Activated CD4-positive, alpha-beta T cell treated with anti-CD3 and anti-CD28 coated beads, Interleukin-2, amount 10 ng/mL, durations not matched to agents 24 days and 14 days (primary cell): ENCODE measurements at regions not wholly inside any gene's neighbourhood (a gene's known extent, or its start where the extent isn't known, plus 50 kb on each side); places are given as distances from the start of the nearest gene placed in this dataset.
A peak's percentile ranks its signal among the peaks of the same experiment; 100 is the strongest.
"Not testable (repeated sequence)": the region's sequence is repeated elsewhere in the genome, so short reads cannot be mapped to it uniquely, and the experiment has no call there.

Source experiments
- DNase-seq: peaks from one replicate; pipeline ENCODE4 v3.0.0; 2022
- H3K27ac Mint-ChIP-seq: one replicate; pipeline ENCODE4 v1.8.0; 2022; ENCODE audit warnings: mild to moderate bottlenecking, mixed read lengths
- H3K27me3 Mint-ChIP-seq: one replicate; pipeline ENCODE4 v1.8.0; 2022; ENCODE audit warnings: mixed read lengths
- H3K36me3 Mint-ChIP-seq: one replicate; pipeline ENCODE4 v1.8.0; 2022; ENCODE audit warnings: low read depth, mild to moderate bottlenecking, mixed read lengths
- H3K4me1 Mint-ChIP-seq: one replicate; pipeline ENCODE4 v1.8.0; 2021; ENCODE audit warnings: mixed read lengths
- H3K4me3 Mint-ChIP-seq: one replicate; pipeline ENCODE4 v1.8.0; 2022; ENCODE audit warnings: mild to moderate bottlenecking, moderate library complexity, mixed read lengths
- H3K9me3 Mint-ChIP-seq: one replicate; pipeline ENCODE4 v1.8.0; 2021; ENCODE audit warnings: mixed read lengths
- intact Hi-C: fragments of 100-400 bp; cut with micrococcal nuclease; formaldehyde crosslinking; loops from one replicate; pipeline ENCODE4 v1.15.1; 2023

GRCh38 chr2:195338856-195339255 is 318.2 kb upstream of the SLC39A10 start:
- Mint-ChIP-seq H3K9me3 (peaks cover 22% of the 10 kb centered on the region), H3K27me3 (no peaks in the 10 kb centered on the region), H3K36me3 (peaks cover 3% of the 10 kb centered on the region), H3K4me3 (no peak overlapping the region), H3K4me1 (peaks cover 10% of the 10 kb centered on the region), H3K27ac (no peak overlapping the region)
- DNase-seq: no peak
- intact Hi-C loops: no loop called here

GRCh38 chr2:195337597-195337996 is 319.4 kb upstream of the SLC39A10 start:
- Mint-ChIP-seq H3K36me3 (peaks cover 6% of the 10 kb centered on the region), H3K27ac (no peak overlapping the region), H3K27me3 (no peaks in the 10 kb centered on the region), H3K9me3 (peaks cover 18% of the 10 kb centered on the region), H3K4me1 (peaks cover 10% of the 10 kb centered on the region), H3K4me3 (no peak overlapping the region)
- no peak for DNase-seq
- intact Hi-C loops: no loop called here

- Mint-ChIP-seq H3K4me3 (no peak overlapping the region), H3K9me3 (peaks cover 15% of the 10 kb centered on the region)
- intact Hi-C loops: no loop called here
These were observed 323.2 kb upstream of the SLC39A10 start for GRCh38 chr2:195333869-195334268.

GRCh38 chr2:195331966-195332365 is 325.1 kb upstream of the SLC39A10 start:
- H3K4me1 Mint-ChIP-seq: no peaks in the 10 kb centered on the region

More at GRCh38 chr2:195333869-195334268, 323.2 kb upstream of the SLC39A10 start:
- DNase-seq: no peak
- no peaks in the 10 kb centered on the region for H3K27me3 Mint-ChIP-seq
- H3K27ac Mint-ChIP-seq: no peak overlapping the region
- H3K4me1 Mint-ChIP-seq: peaks cover 8% of the 10 kb centered on the region
- peaks cover 9% of the 10 kb centered on the region for H3K36me3 Mint-ChIP-seq

GRCh38 chr2:195331129-195331528 is 325.9 kb upstream of the SLC39A10 start:
- no peak for DNase-seq
- no peaks in the 10 kb centered on the region for H3K4me1 Mint-ChIP-seq
- H3K36me3 Mint-ChIP-seq: peaks cover 9% of the 10 kb centered on the region
- H3K4me3 Mint-ChIP-seq: no peak overlapping the region
- H3K27ac Mint-ChIP-seq: no peak overlapping the region
- peaks cover 5% of the 10 kb centered on the region for H3K9me3 Mint-ChIP-seq
- intact Hi-C loops: no loop called here
- H3K27me3 Mint-ChIP-seq: no peaks in the 10 kb centered on the region

More at GRCh38 chr2:195331966-195332365, 325.1 kb upstream of the SLC39A10 start:
- Mint-ChIP-seq H3K36me3 (peaks cover 9% of the 10 kb centered on the region), H3K27ac (no peak overlapping the region), H3K27me3 (no peaks in the 10 kb centered on the region), H3K9me3 (peaks cover 11% of the 10 kb centered on the region), H3K4me3 (no peak overlapping the region)
- intact Hi-C loops: no loop called here
- no peak for DNase-seq

- H3K4me1 Mint-ChIP-seq: no peaks in the 10 kb centered on the region
- H3K9me3 Mint-ChIP-seq: peaks cover 5% of the 10 kb centered on the region
- H3K36me3 Mint-ChIP-seq: peaks cover 9% of the 10 kb centered on the region
- no peaks in the 10 kb centered on the region for H3K27me3 Mint-ChIP-seq
- H3K27ac Mint-ChIP-seq: no peak overlapping the region
- intact Hi-C loops: no loop called here
- DNase-seq: no peak
- H3K4me3 Mint-ChIP-seq: no peak overlapping the region
These were observed 326.5 kb upstream of the SLC39A10 start for GRCh38 chr2:195330513-195330956.

GRCh38 chr2:195329784-195330183 is 327.2 kb upstream of the SLC39A10 start:
- H3K4me3 Mint-ChIP-seq, H3K4me1 Mint-ChIP-seq, H3K27me3 Mint-ChIP-seq, intact Hi-C loops, H3K36me3 Mint-ChIP-seq, H3K27ac Mint-ChIP-seq, DNase-seq: not testable (repeated sequence)
- peaks cover 11% of the 10 kb centered on the region for H3K9me3 Mint-ChIP-seq

- intact Hi-C loops: no loop called here
These were observed 330.5 kb upstream of the SLC39A10 start for GRCh38 chr2:195326537-195326936.

GRCh38 chr2:195322324-195322723 is 334.7 kb upstream of the SLC39A10 start:
- no peak for DNase-seq
- H3K9me3 Mint-ChIP-seq: peaks cover 15% of the 10 kb centered on the region
- intact Hi-C loops: no loop called here
- no peak overlapping the region for H3K4me3 Mint-ChIP-seq
- H3K4me1 Mint-ChIP-seq: peaks cover 10% of the 10 kb centered on the region
- no peaks in the 10 kb centered on the region for H3K27me3 Mint-ChIP-seq
- H3K27ac Mint-ChIP-seq: no peak overlapping the region
- no peaks in the 10 kb centered on the region for H3K36me3 Mint-ChIP-seq

More at GRCh38 chr2:195326537-195326936, 330.5 kb upstream of the SLC39A10 start:
- no peaks in the 10 kb centered on the region for H3K27me3 Mint-ChIP-seq
- H3K36me3 Mint-ChIP-seq: peaks cover 3% of the 10 kb centered on the region
- no peak overlapping the region for H3K4me3 Mint-ChIP-seq
- H3K4me1 Mint-ChIP-seq: no peaks in the 10 kb centered on the region
- H3K27ac Mint-ChIP-seq: no peak overlapping the region
- no peak for DNase-seq
- peaks cover 15% of the 10 kb centered on the region for H3K9me3 Mint-ChIP-seq

- peaks cover 14% of the 10 kb centered on the region for H3K9me3 Mint-ChIP-seq
- no peaks in the 10 kb centered on the region for H3K27me3 Mint-ChIP-seq
- no peak overlapping the region for H3K27ac Mint-ChIP-seq
- peaks cover 10% of the 10 kb centered on the region for H3K4me1 Mint-ChIP-seq
- DNase-seq: no peak
- no peak overlapping the region for H3K4me3 Mint-ChIP-seq
- intact Hi-C loops: no loop called here
- H3K36me3 Mint-ChIP-seq: no peaks in the 10 kb centered on the region
These were observed 336.5 kb upstream of the SLC39A10 start for GRCh38 chr2:195320413-195320973.

GRCh38 chr2:195319548-195320412 is 337.2 kb upstream of the SLC39A10 start:
- peaks cover 8% of the 10 kb centered on the region for H3K9me3 Mint-ChIP-seq
- H3K27ac Mint-ChIP-seq: no peak overlapping the region
- no peaks in the 10 kb centered on the region for H3K36me3 Mint-ChIP-seq
- H3K27me3 Mint-ChIP-seq: no peaks in the 10 kb centered on the region
- no peak overlapping the region for H3K4me3 Mint-ChIP-seq
- H3K4me1 Mint-ChIP-seq: peaks cover 10% of the 10 kb centered on the region
- intact Hi-C loops: loop anchor here (2.0 to 5.0 kb wide), 4 partner anchors 341 to 772 kb away; no protein-coding TSS in a partner anchor
- DNase-seq: no peak

- intact Hi-C loops: loop anchor here (2.0 to 5.0 kb wide), 4 partner anchors 342 to 772 kb away; no protein-coding TSS in a partner anchor
- H3K9me3 Mint-ChIP-seq: peaks cover 5% of the 10 kb centered on the region
These were observed 337.9 kb upstream of the SLC39A10 start for GRCh38 chr2:195319112-195319460.

GRCh38 chr2:195318440-195319111 is 338.4 kb upstream of the SLC39A10 start:
- Mint-ChIP-seq H3K9me3 (peaks cover 4% of the 10 kb centered on the region), H3K27me3 (no peaks in the 10 kb centered on the region), H3K36me3 (no peaks in the 10 kb centered on the region), H3K4me1 (peaks cover 10% of the 10 kb centered on the region), H3K4me3 (no peak overlapping the region), H3K27ac (no peak overlapping the region)
- intact Hi-C loops: loop anchor here (2.0 to 5.0 kb wide), 4 partner anchors 342 to 771 kb away; no protein-coding TSS in a partner anchor
- DNase-seq: peak; percentile 82

More at GRCh38 chr2:195319112-195319460, 337.9 kb upstream of the SLC39A10 start:
- Mint-ChIP-seq H3K4me3 (no peak overlapping the region), H3K27ac (no peak overlapping the region), H3K4me1 (peaks cover 10% of the 10 kb centered on the region), H3K27me3 (no peaks in the 10 kb centered on the region), H3K36me3 (no peaks in the 10 kb centered on the region)
- no peak for DNase-seq

GRCh38 chr2:195317550-195317949 is 339.5 kb upstream of the SLC39A10 start:
- peaks cover 10% of the 10 kb centered on the region for H3K4me1 Mint-ChIP-seq
- peaks cover 4% of the 10 kb centered on the region for H3K9me3 Mint-ChIP-seq
- no peaks in the 10 kb centered on the region for H3K27me3 Mint-ChIP-seq
- intact Hi-C loops: loop anchor here (5.0 kb wide), 2 partner anchors 755 to 770 kb away; no protein-coding TSS in a partner anchor
- DNase-seq: no peak
- H3K36me3 Mint-ChIP-seq: no peaks in the 10 kb centered on the region
- H3K4me3 Mint-ChIP-seq: no peak overlapping the region
- H3K27ac Mint-ChIP-seq: no peak overlapping the region
